Lung (tissue), 11 donors: ENCODE measurements at regions not wholly inside any gene's neighbourhood (a gene's known extent, or its start where the extent isn't known, plus 50 kb on each side); places are given as distances from the start of the nearest gene placed in this dataset.

Source experiments
- ATAC-seq: fragments of 200-7000 bp; cut with Tn5 transposase; one replicate; pipeline ENCODE4 v1.9.1; 2020; ENCODE audit warnings: moderate number of reproducible peaks; ENCODE audit not compliant: insufficient read depth, low FRiP score
- DNase-seq, 3 donors: peaks; one replicate each; pipeline ENCODE4 v3.0.0-alpha.2; 2013 to 2017
- H3K27ac ChIP-seq, 2 donors: one replicate each; pipeline ENCODE4 v1.5.1; 2013; ENCODE audit warnings: mild to moderate bottlenecking in 2 of 2, moderate library complexity in 2 of 2, control low read depth in 1 of 2, inconsistent platforms in 1 of 2, low read depth in 1 of 2, low read length in 1 of 2
- H3K27me3 ChIP-seq, 3 donors: one replicate each; pipeline ENCODE4 v1.5.1; 2013; ENCODE audit warnings: low read length in 2 of 3; ENCODE audit not compliant: control insufficient read depth in 3 of 3, insufficient read depth in 3 of 3
- H3K36me3 ChIP-seq, 4 donors: one replicate each; pipeline ENCODE4 v1.5.1; 2013; ENCODE audit warnings: low read length in 4 of 4, mild to moderate bottlenecking in 1 of 4, moderate library complexity in 1 of 4; ENCODE audit not compliant: control insufficient read depth in 4 of 4, insufficient read depth in 4 of 4
- H3K4me1 ChIP-seq, 5 donors: one replicate each; pipeline ENCODE4 v1.5.1; 2013; ENCODE audit warnings: low read length in 5 of 5, mild to moderate bottlenecking in 2 of 5, moderate library complexity in 1 of 5; ENCODE audit not compliant: control insufficient read depth in 5 of 5, insufficient read depth in 5 of 5
- H3K4me3 ChIP-seq: one replicate; pipeline ENCODE4 v1.5.1; 2013; ENCODE audit warnings: mild to moderate bottlenecking, control low read depth, moderate library complexity
- H3K9ac ChIP-seq, 2 donors: one replicate each; pipeline ENCODE4 v1.5.1; 2013; ENCODE audit warnings: low read length in 2 of 2, control low read depth in 1 of 2; ENCODE audit not compliant: insufficient read depth in 1 of 2
- H3K9me3 ChIP-seq, 4 donors: one replicate each; pipeline ENCODE4 v1.5.1; 2013; ENCODE audit warnings: low read length in 3 of 4, mild to moderate bottlenecking in 1 of 4, moderate library complexity in 1 of 4; ENCODE audit not compliant: control insufficient read depth in 4 of 4, insufficient read depth in 3 of 4
- WGBS, 2 donors: extraction: QIAGEN DNeasy Blood & Tissue Kit; methylation state at CpG; one replicate each; pipeline ENCODE4 v1.1.7; 2013; 5-methylcytosine and 5-hydroxymethylcytosine counted together
- TF ChIP-seq, protein P1 (sequence below): IDR thresholded peaks from 2 replicates; pipeline ENCODE4 v1.5.1; 2012; ENCODE audit warnings: mild to moderate bottlenecking; ENCODE audit errors: control extremely low read depth, extremely low read depth
- donor health status: control.
- donor health status: control.
- donor health status: Bipolar disorder and iron deficiency.
- donor health status: healthy.
- donor health status: DM: yes; HTN: yes; CAD: no.

DNA sequence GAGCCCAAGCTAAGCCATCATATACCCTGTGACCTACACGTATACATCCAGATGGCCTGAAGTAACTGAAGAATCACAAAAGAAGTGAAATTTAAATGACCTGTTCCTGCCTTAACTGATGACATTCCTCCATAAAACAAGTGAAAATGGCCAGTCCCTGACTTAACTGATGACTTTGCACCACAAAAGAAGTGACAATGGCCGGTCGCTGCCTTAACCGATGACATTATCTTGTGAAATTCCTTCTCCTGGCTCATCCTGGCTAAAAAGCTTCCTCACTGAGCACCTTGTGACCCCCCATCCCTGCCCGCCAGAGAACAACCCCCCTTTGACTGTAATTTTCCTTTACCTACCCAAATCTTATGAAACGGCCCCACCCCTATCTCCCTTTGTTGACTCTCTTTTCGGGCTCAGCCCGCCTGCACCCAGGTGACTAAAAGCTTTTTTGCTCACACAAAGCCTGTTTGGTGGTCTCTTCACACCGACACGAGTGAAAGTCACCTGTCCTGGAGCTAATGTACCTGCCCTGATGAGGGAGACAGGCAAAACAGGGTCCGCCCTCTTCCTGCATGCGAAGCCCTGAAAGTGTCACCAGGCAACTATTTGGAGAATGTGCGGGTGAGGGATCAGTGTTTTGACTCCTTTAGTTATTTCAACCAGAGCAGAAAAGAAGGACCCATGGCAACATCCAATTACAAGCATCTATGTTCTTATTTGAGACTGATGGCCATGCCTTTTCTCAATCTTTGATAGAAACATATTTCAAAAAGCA lies 266.1 kb downstream of the SMARCA2 start:
- Histone ChIP-seq H3K4me1 (no peaks in the 10 kb centered on the region), H3K27me3 (no peaks in the 10 kb centered on the region), H3K9ac (no peak overlapping the region), H3K27ac (peak overlapping the region in 1 of 2 donors; percentile 24), H3K4me3 (no peak overlapping the region), H3K9me3 (no peaks in the 10 kb centered on the region), H3K36me3 (no peaks in the 10 kb centered on the region)
- TF ChIP-seq, protein P1, sequence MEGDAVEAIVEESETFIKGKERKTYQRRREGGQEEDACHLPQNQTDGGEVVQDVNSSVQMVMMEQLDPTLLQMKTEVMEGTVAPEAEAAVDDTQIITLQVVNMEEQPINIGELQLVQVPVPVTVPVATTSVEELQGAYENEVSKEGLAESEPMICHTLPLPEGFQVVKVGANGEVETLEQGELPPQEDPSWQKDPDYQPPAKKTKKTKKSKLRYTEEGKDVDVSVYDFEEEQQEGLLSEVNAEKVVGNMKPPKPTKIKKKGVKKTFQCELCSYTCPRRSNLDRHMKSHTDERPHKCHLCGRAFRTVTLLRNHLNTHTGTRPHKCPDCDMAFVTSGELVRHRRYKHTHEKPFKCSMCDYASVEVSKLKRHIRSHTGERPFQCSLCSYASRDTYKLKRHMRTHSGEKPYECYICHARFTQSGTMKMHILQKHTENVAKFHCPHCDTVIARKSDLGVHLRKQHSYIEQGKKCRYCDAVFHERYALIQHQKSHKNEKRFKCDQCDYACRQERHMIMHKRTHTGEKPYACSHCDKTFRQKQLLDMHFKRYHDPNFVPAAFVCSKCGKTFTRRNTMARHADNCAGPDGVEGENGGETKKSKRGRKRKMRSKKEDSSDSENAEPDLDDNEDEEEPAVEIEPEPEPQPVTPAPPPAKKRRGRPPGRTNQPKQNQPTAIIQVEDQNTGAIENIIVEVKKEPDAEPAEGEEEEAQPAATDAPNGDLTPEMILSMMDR, result no peak
- ATAC-seq (no peak), DNase-seq (no peak)
- 78 to 83% methylated on average over 13 of the region's 13 CpGs for WGBS, 2 donors

DNA sequence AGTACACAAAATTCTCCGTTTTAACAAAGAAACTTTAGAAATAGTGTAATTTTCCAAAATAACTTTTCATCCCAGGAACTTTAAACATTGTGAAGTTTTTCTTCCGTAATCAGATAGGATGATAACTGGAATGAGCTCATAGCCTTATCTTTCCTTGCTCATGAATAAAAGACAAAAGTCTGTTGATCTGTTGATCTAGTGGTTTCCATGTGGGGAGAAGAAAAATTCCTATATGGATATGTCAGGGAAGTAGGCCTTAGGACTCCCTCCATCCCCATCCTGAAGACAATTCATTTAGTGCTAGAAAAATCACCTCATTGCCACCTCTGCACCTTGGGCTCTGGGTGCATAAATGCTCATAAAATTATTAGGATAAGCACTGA lies 266.6 kb downstream of the SMARCA2 start:
- 92 to 93% methylated on average over 2 of the region's 2 CpGs for WGBS, 2 donors
- no peaks in the 10 kb centered on the region for H3K9me3 ChIP-seq

DNA sequence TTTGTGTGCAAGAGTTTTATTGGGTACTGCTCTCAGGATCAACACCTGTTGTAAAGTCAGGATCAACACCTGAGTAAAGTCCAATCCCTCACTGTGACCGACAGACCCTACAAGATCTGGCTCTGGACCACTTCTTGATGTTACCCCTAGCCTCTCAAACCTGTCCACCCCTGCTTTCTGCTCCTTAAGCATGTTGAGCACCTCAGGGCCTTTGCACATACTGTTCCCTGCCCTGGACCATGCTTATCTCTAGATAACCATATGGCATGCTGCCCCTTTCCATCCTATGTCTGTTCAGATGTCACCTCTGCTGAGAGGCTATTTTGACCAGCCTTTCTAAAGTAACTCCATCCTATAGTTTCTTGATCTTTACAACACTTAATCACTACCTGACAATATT lies 269.6 kb downstream of the SMARCA2 start:
- H3K9me3 ChIP-seq, result no peaks in the 10 kb centered on the region
- TF ChIP-seq, protein P1, result no peak
- ATAC-seq, result no peak
- H3K27me3 ChIP-seq, result no peaks in the 10 kb centered on the region
- no peak overlapping the region for H3K9ac ChIP-seq
- no peak for DNase-seq
- H3K36me3 ChIP-seq, result no peaks in the 10 kb centered on the region
- H3K4me1 ChIP-seq, result no peaks in the 10 kb centered on the region
- 96 to 98% methylated on average over 1 of the region's 1 CpG for WGBS, 2 donors
- no peak overlapping the region for H3K4me3 ChIP-seq
- H3K27ac ChIP-seq, result no peak overlapping the region

More for the DNA sequence above, 266.6 kb downstream of the SMARCA2 start:
- Histone ChIP-seq H3K27me3 (no peaks in the 10 kb centered on the region), H3K9ac (no peak overlapping the region), H3K27ac (no peak overlapping the region), H3K36me3 (no peaks in the 10 kb centered on the region), H3K4me1 (no peaks in the 10 kb centered on the region), H3K4me3 (no peak overlapping the region)
- ATAC-seq (no peak), DNase-seq (no peak)
- TF ChIP-seq, protein P1, result no peak
